H1 (cell line): ENCODE measurements at regions not wholly inside any gene's neighbourhood (a gene's known extent, or its start where the extent isn't known, plus 50 kb on each side); places are given as distances from the start of the nearest gene placed in this dataset.

Source experiments
- CTCF ChIA-PET: fragments of 300-600 bp; sonication (Branson Sonifier 250); formaldehyde crosslinking; loops from one replicate; lab custom pipeline; 2021; ENCODE audit not compliant: partially characterized antibody; lab: Charles Lee
- POLR2A ChIA-PET: fragments of 300-600 bp; sonication (Branson Sonifier 250); formaldehyde crosslinking; loops from one replicate; lab custom pipeline; 2021; ENCODE audit warnings: inconsistent platforms; ENCODE audit not compliant: partially characterized antibody; lab: Charles Lee
- DNase-seq, 2 experiments: peaks; one replicate each; pipeline versions ENCODE4 v3.0.0 to v3.0.0-alpha.2; 2010 to 2022; ENCODE audit warnings: low spot score in 2 of 2, low read depth in 1 of 2, mixed read lengths in 1 of 2
- FAIRE-seq: peaks from 2 replicates; lab custom pipeline; 2011; peaks lifted over from hg19 to GRCh38; lab: Jason Lieb, UNC
- H2AFZ ChIP-seq: 2 replicates; pipeline ENCODE4 v1.8.1; 2012; ENCODE audit warnings: low read length, inconsistent platforms
- H2AK5ac ChIP-seq: 2 replicates; pipeline ENCODE4 v1.6.1; 2013; ENCODE audit warnings: low read depth, low read length
- H2BK120ac ChIP-seq: replicated peaks from 2 replicates; pipeline ENCODE3; 2013; ENCODE audit warnings: low read depth, low read length, inconsistent platforms
- H2BK12ac ChIP-seq: 2 replicates; pipeline ENCODE4 v1.6.1; 2013; ENCODE audit warnings: low read depth, low read length
- H2BK15ac ChIP-seq: 2 replicates; pipeline ENCODE4 v1.6.1; 2013; ENCODE audit warnings: low read length
- H2BK20ac ChIP-seq: 2 replicates; pipeline ENCODE4 v1.6.1; 2013; ENCODE audit warnings: low read length
- H2BK5ac ChIP-seq: 2 replicates; pipeline ENCODE4 v1.6.1; 2013; ENCODE audit warnings: low read depth, low read length
- H3K14ac ChIP-seq: 2 replicates; pipeline ENCODE4 v1.6.1; 2013; ENCODE audit warnings: inconsistent platforms; ENCODE audit not compliant: insufficient read length
- H3K18ac ChIP-seq: 2 replicates; pipeline ENCODE4 v1.6.1; 2013; ENCODE audit warnings: low read length; ENCODE audit errors: extremely low read depth
- H3K23ac ChIP-seq: 2 replicates; pipeline ENCODE4 v1.6.1; 2013; ENCODE audit warnings: inconsistent platforms; ENCODE audit not compliant: insufficient read length
- H3K23me2 ChIP-seq: 2 replicates; pipeline ENCODE4 v1.6.1; 2013; ENCODE audit warnings: low read depth, low read length
- H3K27ac ChIP-seq: 2 replicates; pipeline ENCODE4 v1.6.1; 2011; ENCODE audit warnings: low read depth, low read length, inconsistent platforms
- H3K27me3 ChIP-seq, 4 experiments: replicated peaks in 1 of 4; 1 replicate in 1 of 4; 2 replicates in 3 of 4; pipeline versions ENCODE4 v1.6.1 to v1.8.1; 2011 to 2013; ENCODE audit warnings: low read length in 3 of 4, mild to moderate bottlenecking in 3 of 4, inconsistent platforms in 2 of 4, mixed read lengths in 2 of 4, moderate library complexity in 1 of 4; ENCODE audit not compliant: control insufficient read depth in 3 of 4, insufficient read depth in 3 of 4; ENCODE audit errors: extremely low read depth in 1 of 4
- H3K36me3 ChIP-seq, 4 experiments: 2 replicates each; pipeline versions ENCODE4 v1.6.1 to v1.8.1; 2011 to 2013; ENCODE audit warnings: mild to moderate bottlenecking in 4 of 4, low read length in 3 of 4, moderate library complexity in 2 of 4, control low read depth in 1 of 4, inconsistent platforms in 1 of 4; ENCODE audit not compliant: insufficient read depth in 4 of 4, control insufficient read depth in 2 of 4
- H3K4ac ChIP-seq: replicated peaks from 2 replicates; pipeline ENCODE3; 2013; ENCODE audit warnings: low read length, low read depth, mixed read lengths, inconsistent platforms; ENCODE audit not compliant: insufficient read length
- H3K4me1 ChIP-seq, 4 experiments: replicated peaks in 1 of 4; 1 replicate in 1 of 4; 2 replicates in 3 of 4; pipeline versions ENCODE4 v1.6.1 to v1.8.1; 2011 to 2013; ENCODE audit warnings: low read length in 3 of 4, inconsistent platforms in 2 of 4, mixed read lengths in 1 of 4; ENCODE audit not compliant: insufficient read depth in 4 of 4, control insufficient read depth in 3 of 4
- H3K4me2 ChIP-seq, 2 experiments: 2 replicates each; pipeline versions ENCODE4 v1.6.1 to v1.8.1; 2011 to 2013; ENCODE audit warnings: low read depth in 2 of 2, low read length in 2 of 2, control low read depth in 1 of 2, inconsistent platforms in 1 of 2, mild to moderate bottlenecking in 1 of 2; ENCODE audit not compliant: insufficient read depth in 1 of 2
- H3K4me3 ChIP-seq, 4 experiments: fragments of 200-600, 300-600 bp in 1 of 4; sonication (generic), shearing (Covaris generic), sonication (Bioruptor Twin) in 1 of 4; 2 replicates each; pipeline versions ENCODE4 v1.5.1 to v1.8.1; 2011 to 2016; ENCODE audit warnings: low read length in 4 of 4, low read depth in 3 of 4, control low read depth in 2 of 4, inconsistent platforms in 2 of 4, mild to moderate bottlenecking in 2 of 4, mixed read lengths in 1 of 4, moderate library complexity in 1 of 4; ENCODE audit not compliant: insufficient read depth in 2 of 4; ENCODE audit errors: extremely low read depth in 1 of 4
- H3K56ac ChIP-seq: replicated peaks from 2 replicates; pipeline ENCODE3; 2013; ENCODE audit warnings: low read depth, mild to moderate bottlenecking, mixed read lengths, low read length, inconsistent platforms; ENCODE audit not compliant: insufficient read length
- H3K79me1 ChIP-seq: 2 replicates; pipeline ENCODE4 v1.6.1; 2013; ENCODE audit warnings: low read depth, low read length, control low read depth
- H3K79me2 ChIP-seq, 2 experiments: 2 replicates each; pipeline versions ENCODE4 v1.6.1 to v1.8.1; 2012 to 2013; ENCODE audit warnings: low read length in 2 of 2, mild to moderate bottlenecking in 2 of 2, inconsistent platforms in 1 of 2; ENCODE audit not compliant: insufficient read depth in 2 of 2, control insufficient read depth in 1 of 2
- H3K9ac ChIP-seq, 4 experiments: replicated peaks in 1 of 4; 1 replicate in 1 of 4; 2 replicates in 3 of 4; pipeline versions ENCODE4 v1.6.1 to v1.8.1; 2011 to 2013; ENCODE audit warnings: low read depth in 3 of 4, low read length in 3 of 4, control low read depth in 2 of 4, mild to moderate bottlenecking in 2 of 4, moderate library complexity in 2 of 4, inconsistent platforms in 1 of 4; ENCODE audit errors: extremely low read depth in 1 of 4
- H3K9me3 ChIP-seq, 2 experiments: 2 replicates each; pipeline versions ENCODE4 v1.6.1 to v1.8.1; 2012 to 2013; ENCODE audit warnings: mild to moderate bottlenecking in 2 of 2, moderate library complexity in 2 of 2, control low read depth in 1 of 2, inconsistent platforms in 1 of 2, low read depth in 1 of 2, low read length in 1 of 2, mixed read lengths in 1 of 2; ENCODE audit not compliant: insufficient read depth in 2 of 2
- H4K20me1 ChIP-seq, 2 experiments: replicated peaks in 1 of 2; 2 replicates each; pipeline versions ENCODE3 to v1.8.1; 2011 to 2013; ENCODE audit warnings: inconsistent platforms in 2 of 2, low read length in 2 of 2, mild to moderate bottlenecking in 1 of 2; ENCODE audit not compliant: insufficient read depth in 2 of 2, control insufficient read depth in 1 of 2
- H4K5ac ChIP-seq: 2 replicates; pipeline ENCODE4 v1.6.1; 2013; ENCODE audit warnings: low read length, low read depth, mixed read lengths, inconsistent platforms; ENCODE audit not compliant: insufficient read length
- H4K8ac ChIP-seq: 2 replicates; pipeline ENCODE4 v1.8.0; 2013; ENCODE audit warnings: mild to moderate bottlenecking, moderate library complexity, low read length, inconsistent platforms; ENCODE audit not compliant: insufficient read depth; ENCODE audit errors: extremely low read depth
- H4K91ac ChIP-seq: replicated peaks from 2 replicates; pipeline ENCODE3; 2013; ENCODE audit warnings: low read length, mixed read lengths, inconsistent platforms; ENCODE audit not compliant: insufficient read length
- CBX8 ChIP-seq: fragments of 300-800, 300-1000 bp; sonication (generic); IDR thresholded peaks from 2 replicates; pipeline ENCODE4 v1.7.1; 2016; ENCODE audit warnings: low read depth, low read length, borderline replicate concordance
- CEBPB ChIP-seq: IDR thresholded peaks from 2 replicates; pipeline ENCODE4 v1.6.1; 2012; ENCODE audit warnings: low read depth, low read length
- POU5F1 ChIP-seq: IDR thresholded peaks from 2 replicates; pipeline ENCODE4 v1.6.1; 2011; ENCODE audit warnings: low read depth, mild to moderate bottlenecking, low read length, moderate library complexity
- RFX5 ChIP-seq: IDR thresholded peaks from 2 replicates; pipeline ENCODE4 v1.6.1; 2011; ENCODE audit warnings: low read depth, low read length, improper control_type of control experiment, borderline replicate concordance
- RNF2 ChIP-seq: fragments of 200-900, 300-1000 bp; sonication (generic); IDR thresholded peaks from 2 replicates; pipeline ENCODE4 v1.7.1; 2016; ENCODE audit warnings: borderline replicate concordance, low read depth, mild to moderate bottlenecking, antibody characterized with exemption, low read length; ENCODE audit not compliant: poor library complexity, severe bottlenecking; ENCODE audit errors: missing control alignments
- SIN3A ChIP-seq, 2 experiments: IDR thresholded peaks in 1 of 2; conservative IDR thresholded peaks in 1 of 2; 2 replicates each; pipeline ENCODE4 v1.6.1; 2011 to 2012; ENCODE audit warnings: low read length in 2 of 2, improper control_type of control experiment in 1 of 2, low read depth in 1 of 2, mild to moderate bottlenecking in 1 of 2
- SRF ChIP-seq: IDR thresholded peaks from 2 replicates; pipeline ENCODE4 v1.6.1; 2011; ENCODE audit warnings: mild to moderate bottlenecking, low read depth, low read length, moderate library complexity
- WGBS, 2 experiments: shearing (Covaris generic) in 1 of 2; methylation state at CpG; one replicate each; pipeline versions ENCODE4 v1.1.6 to v1.1.7; 2013 to 2015; ENCODE audit warnings: low lambda C conversion rate in 2 of 2, mixed read lengths in 2 of 2, inconsistent platforms in 1 of 2, low coverage in 1 of 2, missing lambda C conversion rate in 1 of 2; ENCODE audit not compliant: insufficient replicate concordance in 2 of 2, insufficient coverage in 1 of 2, insufficient read length in 1 of 2; ENCODE audit errors: extremely low coverage in 1 of 2, missing lambda C conversion rate in 1 of 2; 5-methylcytosine and 5-hydroxymethylcytosine counted together
- TF ChIP-seq, protein P1 (sequence below): IDR thresholded peaks from 2 replicates; pipeline ENCODE4 v1.6.1; 2012; ENCODE audit warnings: inconsistent platforms

DNA sequence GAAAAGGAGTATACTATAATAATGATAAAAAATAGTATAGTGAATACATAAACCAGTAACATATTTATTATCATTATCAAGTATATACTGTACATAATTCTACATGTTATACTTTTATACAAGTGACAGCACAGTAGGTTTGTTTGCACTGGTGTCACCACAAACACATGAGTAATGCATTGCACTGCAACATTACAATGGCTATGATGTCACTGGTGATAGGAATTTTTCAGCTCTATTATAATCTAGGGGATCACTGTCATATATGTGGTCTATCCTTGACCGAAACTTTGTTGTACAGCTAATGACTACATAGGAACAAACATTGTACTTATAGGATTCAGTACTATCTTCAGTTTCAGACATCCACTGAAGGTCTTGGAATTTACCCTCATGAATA, 165.8 kb upstream of the SYT1 start:
- Histone ChIP-seq H4K5ac (no peak overlapping the region), H2BK15ac (no peak overlapping the region), H3K23me2 (no peaks in the 10 kb centered on the region), H4K8ac (no peak overlapping the region), H3K4me2 (no peak overlapping the region), H3K79me2 (no peaks in the 10 kb centered on the region), H2BK12ac (no peak overlapping the region), H3K9ac (no peak overlapping the region), H2AFZ (no peak overlapping the region), H2AK5ac (no peak overlapping the region), H3K4me3 (no peak overlapping the region), H2BK5ac (no peak overlapping the region), H3K36me3 (no peaks in the 10 kb centered on the region), H3K4me1 (no peaks in the 10 kb centered on the region), H2BK120ac (no peak overlapping the region), H3K79me1 (no peaks in the 10 kb centered on the region), H3K18ac (no peak overlapping the region), H3K56ac (no peak overlapping the region), H3K27me3 (no peaks in the 10 kb centered on the region), H3K23ac (no peak overlapping the region), H3K14ac (no peak overlapping the region), H3K9me3 (no peaks in the 10 kb centered on the region), H3K27ac (no peak overlapping the region), H4K20me1 (no peaks in the 10 kb centered on the region), H4K91ac (no peak overlapping the region), H2BK20ac (no peak overlapping the region), H3K4ac (no peak overlapping the region)
- ChIA-PET CTCF (no interaction called here), POLR2A (no interaction called here)
- 94% methylated on average over 1 of the region's 1 CpG; no CpG with 5 or more reads in 1 of the 2 experiments for WGBS, 2 experiments
- DNase-seq, result no peak
- FAIRE-seq, result no peak
- no peak for TF ChIP-seq RNF2
- TF ChIP-seq POU5F1, result no peak
- no peak for TF ChIP-seq RFX5
- no peak for TF ChIP-seq SRF
- no peak for TF ChIP-seq CEBPB
- no peak for TF ChIP-seq CBX8
- TF ChIP-seq, protein P1, sequence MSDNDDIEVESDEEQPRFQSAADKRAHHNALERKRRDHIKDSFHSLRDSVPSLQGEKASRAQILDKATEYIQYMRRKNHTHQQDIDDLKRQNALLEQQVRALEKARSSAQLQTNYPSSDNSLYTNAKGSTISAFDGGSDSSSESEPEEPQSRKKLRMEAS, result no peak
- no peak for TF ChIP-seq SIN3A (conservative IDR thresholded peaks at IDR 0.05 in 1 of 2, IDR thresholded peaks at IDR 0.05 in 1 of 2; ENCODE audit: low read depth in 1 of 2, low read length in 2 of 2)
